GM12878 (cell line): ENCODE measurements at regions not wholly inside any gene's neighbourhood (a gene's known extent, or its start where the extent isn't known, plus 50 kb on each side); places are given as distances from the start of the nearest gene placed in this dataset.

Experiments used
- ATAC-seq: fragments of 200-7000 bp; cut with Tn5 transposase; 3 replicates; pipeline ENCODE4 v1.9.1; 2020; ENCODE audit warnings: mild to moderate bottlenecking, moderate library complexity
- BruUV-seq: library from RNA; stranded (reverse); fragments of 400-500 nt; replicated peaks from 2 replicates; lab custom pipeline; 2021; lab: Mats Ljungman, UMichigan
- CTCF ChIA-PET: fragments of 300-600 bp; sonication (Branson Sonifier 250); formaldehyde crosslinking; extraction: SDS; loops from one replicate; lab custom pipeline; 2021; ENCODE audit warnings: inconsistent platforms; lab: Yijun Ruan, JAX
- POLR2A ChIA-PET: fragments of 350-600 bp; formaldehyde crosslinking; extraction: SDS; loops from one replicate; lab custom pipeline; 2021; ENCODE audit warnings: inconsistent platforms; lab: Charles Lee
- RAD21 ChIA-PET: fragments of 300-600 bp; sonication (Branson Sonifier 250); formaldehyde crosslinking; loops from one replicate; lab custom pipeline; 2023; ENCODE audit warnings: antibody characterized with exemption; ENCODE audit not compliant: unreplicated experiment; lab: Charles Lee
- SMC1A ChIA-PET: fragments of 300-600 bp; sonication (Branson Sonifier 250); formaldehyde crosslinking; loops from one replicate; lab custom pipeline; 2023; ENCODE audit not compliant: unreplicated experiment, uncharacterized antibody; lab: Charles Lee
- DNase-seq: peaks from one replicate; pipeline ENCODE4 v3.0.0-alpha.2; 2011; ENCODE audit warnings: low read depth, low spot score
- FAIRE-seq: peaks from 3 replicates; lab custom pipeline; 2011; peaks lifted over from hg19 to GRCh38; lab: Jason Lieb, UNC
- H2AFZ ChIP-seq: 2 replicates; pipeline ENCODE4 v1.6.0; 2011; ENCODE audit warnings: low read depth, low read length, control low read depth; ENCODE audit not compliant: control insufficient read depth
- H3K27ac ChIP-seq: 2 replicates; pipeline ENCODE4 v1.5.1; 2011; ENCODE audit warnings: control low read depth; ENCODE audit not compliant: control insufficient read depth, insufficient read depth
- H3K27me3 ChIP-seq, 2 experiments: replicated peaks in 1 of 2; 2 replicates each; pipeline versions ENCODE4 v1.6.0 to v1.6.1; 2011; ENCODE audit warnings: low read length in 1 of 2; ENCODE audit not compliant: control insufficient read depth in 2 of 2, insufficient read depth in 2 of 2
- H3K36me3 ChIP-seq, 2 experiments: 2 replicates each; pipeline ENCODE4 v1.5.1; 2011; ENCODE audit warnings: low read length in 1 of 2; ENCODE audit not compliant: control insufficient read depth in 2 of 2, insufficient read depth in 2 of 2
- H3K4me1 ChIP-seq: 2 replicates; pipeline ENCODE4 v1.6.1; 2011; ENCODE audit warnings: mild to moderate bottlenecking, low read length, moderate library complexity, mixed read lengths; ENCODE audit not compliant: control insufficient read depth, insufficient read depth
- H3K4me2 ChIP-seq: 2 replicates; pipeline ENCODE4 v1.6.0; 2011; ENCODE audit warnings: control low read depth; ENCODE audit not compliant: control insufficient read depth, insufficient read depth
- H3K4me3 ChIP-seq: fragments of 200-600 bp; sonication (generic); 2 replicates; pipeline ENCODE4 v1.5.1; 2016
- H3K79me2 ChIP-seq: 2 replicates; pipeline ENCODE4 v1.6.0; 2011; ENCODE audit warnings: low read length; ENCODE audit not compliant: control insufficient read depth, insufficient read depth
- H3K9ac ChIP-seq: 2 replicates; pipeline ENCODE4 v1.8.0; 2011; ENCODE audit warnings: low read length, control low read depth, mixed read lengths; ENCODE audit not compliant: control insufficient read depth, insufficient read depth
- H3K9me3 ChIP-seq: replicated peaks from 3 replicates; pipeline ENCODE4 v1.5.1; 2011; ENCODE audit warnings: mild to moderate bottlenecking, low read length; ENCODE audit not compliant: control insufficient read depth, insufficient read depth
- H4K20me1 ChIP-seq: 2 replicates; pipeline ENCODE4 v1.6.0; 2011; ENCODE audit not compliant: control insufficient read depth, insufficient read depth
- GABPA ChIP-seq: IDR thresholded peaks from 2 replicates; pipeline ENCODE4 v1.6.1; 2014; ENCODE audit warnings: antibody characterized with exemption, low read depth, mild to moderate bottlenecking, inconsistent platforms
- IRF4 ChIP-seq: IDR thresholded peaks from 2 replicates; pipeline ENCODE4 v1.6.1; 2011; ENCODE audit warnings: low read depth, low read length
- NFYB ChIP-seq: IDR thresholded peaks from 2 replicates; pipeline ENCODE4 v1.6.1; 2011; ENCODE audit warnings: low read depth, mild to moderate bottlenecking, low read length, improper control_type of control experiment, moderate library complexity; ENCODE audit not compliant: insufficient read depth
- RUNX3 ChIP-seq: IDR thresholded peaks from 2 replicates; pipeline ENCODE4 v1.6.1; 2012; ENCODE audit warnings: low read length, inconsistent platforms
- SIX5 ChIP-seq: IDR thresholded peaks from 2 replicates; pipeline ENCODE4 v1.6.1; 2011; ENCODE audit warnings: mild to moderate bottlenecking, low read depth, low read length, moderate library complexity; ENCODE audit not compliant: severe bottlenecking
- ZBTB40 ChIP-seq: fragments of 450-650 bp; IDR thresholded peaks from 2 replicates; pipeline ENCODE4 v1.6.1; 2016; ENCODE audit warnings: mild to moderate bottlenecking, moderate library complexity, borderline replicate concordance
- WGBS: methylation state at CpG from one replicate; pipeline ENCODE4 v1.1.6; 2016; ENCODE audit warnings: low lambda C conversion rate; ENCODE audit not compliant: insufficient replicate concordance, insufficient coverage; ENCODE audit errors: missing lambda C conversion rate; 5-methylcytosine and 5-hydroxymethylcytosine counted together
- in situ Hi-C: fragments of 300-500 bp; cut with MboI; formaldehyde crosslinking; loops from 9 replicates; pipeline ENCODE4 v1.14.3; 2018; ENCODE audit warnings: mixed read lengths
- intact Hi-C: fragments of 100-400 bp; cut with micrococcal nuclease; formaldehyde crosslinking; loops from one replicate; pipeline ENCODE4 v1.14.2; 2022; ENCODE audit not compliant: unreplicated experiment

GRCh38 chr2:104378853-104379374 is 475.0 kb upstream of the POU3F3 start:
- in situ Hi-C loops (no loop called here), intact Hi-C loops (no loop called here)
- no peaks in the 10 kb centered on the region for H3K36me3 ChIP-seq
- no peak overlapping the region for H3K9ac ChIP-seq
- FAIRE-seq = no peak
- H3K4me2 ChIP-seq = 0 out of 2 replicates have a peak overlapping the region, but pooled peaks have one; percentile 12
- no peaks in the 10 kb centered on the region for H3K79me2 ChIP-seq
- POLR2A ChIA-PET = no interaction called here
- ATAC-seq = peak; percentile 67
- DNase-seq = no peak
- H3K27ac ChIP-seq = no peak overlapping the region
- WGBS = 2% methylated on average over 3 of the region's 3 CpGs
- H3K4me1 ChIP-seq = no peaks in the 10 kb centered on the region
- H3K9me3 ChIP-seq = no peaks in the 10 kb centered on the region
- no peak overlapping the region for H3K4me3 ChIP-seq
- no peaks in the 10 kb centered on the region for H3K27me3 ChIP-seq
- RAD21 ChIA-PET = no interaction called here
- CTCF ChIA-PET = no interaction called here
- SMC1A ChIA-PET = interaction anchor here (1.0 kb wide), 1 partner anchor 56 kb away, joined by 3 read pairs; no protein-coding TSS in a partner anchor
- no TSS peak for BruUV-seq
- H2AFZ ChIP-seq = peak overlapping the region; percentile 62
- peak; percentile 54 for TF ChIP-seq SIX5
- 0 out of 2 replicates have a peak, but pooled peaks have one; percentile 24 for TF ChIP-seq RUNX3
- TF ChIP-seq IRF4 = no peak
- TF ChIP-seq NFYB = peak; percentile 49; the same call in 1 of the 2 replicates
- TF ChIP-seq GABPA = peak; percentile 80
- peak; percentile 69 for TF ChIP-seq ZBTB40
- no peaks in the 10 kb centered on the region for H4K20me1 ChIP-seq
